GM20431 (cell line): ENCODE measurements at regions not wholly inside any gene's neighbourhood (a gene's known extent, or its start where the extent isn't known, plus 50 kb on each side); places are given as distances from the start of the nearest gene placed in this dataset.
"Not testable (repeated sequence)": the region's sequence is repeated elsewhere in the genome, so short reads cannot be mapped to it uniquely, and the experiment has no call there.

ENCODE experiments used
- in situ Hi-C: fragments of 300-500 bp; cut with MseI, MboI; formaldehyde crosslinking; loops from one replicate; pipeline ENCODE4 v1.15.0; 2020; ENCODE audit warnings: low sequenced_read_pairs; ENCODE audit not compliant: unreplicated experiment

GRCh38 chr2:75289771-75290170 lies 90.5 kb upstream of the TACR1 start:
- in situ Hi-C loops: no loop called here

GRCh38 chr2:75289178-75289577 lies 89.9 kb upstream of the TACR1 start:
- in situ Hi-C loops: not testable (repeated sequence)

GRCh38 chr2:75288760-75289159 lies 89.4 kb upstream of the TACR1 start:
- in situ Hi-C loops: no loop called here

GRCh38 chr2:75287624-75288316 lies 88.5 kb upstream of the TACR1 start:
- in situ Hi-C loops: no loop called here

- in situ Hi-C loops: no loop called here
Observed at GRCh38 chr2:75284345-75284744, 85.0 kb upstream of the TACR1 start.

- in situ Hi-C loops: no loop called here
Observed at GRCh38 chr2:75278821-75279379, 79.6 kb upstream of the TACR1 start.

GRCh38 chr2:75278314-75278713 lies 79.0 kb upstream of the TACR1 start:
- in situ Hi-C loops: no loop called here

GRCh38 chr2:75277111-75277510 lies 77.8 kb upstream of the TACR1 start:
- in situ Hi-C loops: no loop called here

GRCh38 chr2:75276093-75277029 lies 77.0 kb upstream of the TACR1 start:
- in situ Hi-C loops: no loop called here

GRCh38 chr2:75274936-75275335 lies 75.6 kb upstream of the TACR1 start:
- in situ Hi-C loops: no loop called here

GRCh38 chr2:75268112-75268511 lies 68.8 kb upstream of the TACR1 start:
- in situ Hi-C loops: no loop called here

GRCh38 chr2:75261923-75262322 lies 62.6 kb upstream of the TACR1 start:
- in situ Hi-C loops: no loop called here

GRCh38 chr2:75260946-75261345 lies 61.6 kb upstream of the TACR1 start:
- in situ Hi-C loops: no loop called here

GRCh38 chr2:75258620-75259019 lies 59.3 kb upstream of the TACR1 start:
- in situ Hi-C loops: no loop called here

- in situ Hi-C loops: no loop called here
Observed at GRCh38 chr2:75256485-75256884, 57.2 kb upstream of the TACR1 start.

GRCh38 chr2:75253526-75253925 lies 54.2 kb upstream of the TACR1 start:
- in situ Hi-C loops: no loop called here

GRCh38 chr2:75251896-75252295 lies 52.6 kb upstream of the TACR1 start:
- in situ Hi-C loops: no loop called here
